RWPE2 (cell line): ENCODE measurements at regions not wholly inside any gene's neighbourhood (a gene's known extent, or its start where the extent isn't known, plus 50 kb on each side); places are given as distances from the start of the nearest gene placed in this dataset.

Source experiments
- ATAC-seq: fragments of 200-7000 bp; cut with Tn5 transposase; 3 replicates; pipeline ENCODE4 v1.9.1; 2021; ENCODE audit warnings: low read depth
- DNase-seq: peaks from one replicate; pipeline ENCODE4 v3.0.0-alpha.2; 2020; ENCODE audit warnings: low spot score
- H3K27ac ChIP-seq: fragments of 450-650 bp; 2 replicates; pipeline ENCODE4 v1.5.1; 2017; ENCODE audit warnings: mild to moderate bottlenecking; ENCODE audit not compliant: poor library complexity, severe bottlenecking
- H3K27me3 ChIP-seq: fragments of 250-450 bp; sonication (Bioruptor Pico); 2 replicates; pipeline ENCODE4 v1.5.1; 2021; ENCODE audit warnings: mild to moderate bottlenecking, moderate library complexity; ENCODE audit not compliant: insufficient read depth, poor library complexity, severe bottlenecking
- H3K36me3 ChIP-seq: fragments of 250-450 bp; sonication (Bioruptor Pico); 2 replicates; pipeline ENCODE4 v1.5.1; 2020; ENCODE audit warnings: low read depth, mild to moderate bottlenecking, moderate library complexity
- H3K4me1 ChIP-seq: fragments of 250-450 bp; sonication (Bioruptor Pico); 2 replicates; pipeline ENCODE4 v1.5.1; 2021; ENCODE audit warnings: mild to moderate bottlenecking, moderate library complexity; ENCODE audit not compliant: insufficient read depth, poor library complexity, severe bottlenecking
- H3K4me3 ChIP-seq: fragments of 250-450 bp; sonication (Bioruptor Pico); 2 replicates; pipeline ENCODE4 v1.5.1; 2021; ENCODE audit warnings: mild to moderate bottlenecking, moderate library complexity; ENCODE audit not compliant: severe bottlenecking
- H3K9me3 ChIP-seq: fragments of 250-450 bp; sonication (Bioruptor Pico); 2 replicates; pipeline ENCODE4 v1.5.1; 2021; ENCODE audit warnings: mild to moderate bottlenecking, moderate library complexity; ENCODE audit not compliant: severe bottlenecking
- TF ChIP-seq, protein P1 (sequence below): fragments of 450-650 bp; IDR thresholded peaks from one replicate; pipeline ENCODE4 v1.5.1; 2017; ENCODE audit warnings: mild to moderate bottlenecking, moderate library complexity; ENCODE audit not compliant: poor library complexity, severe bottlenecking

- Histone ChIP-seq H3K4me1 (no peaks in the 10 kb centered on the region), H3K4me3 (no peak overlapping the region), H3K27me3 (no peaks in the 10 kb centered on the region), H3K27ac (no peak overlapping the region), H3K36me3 (no peaks in the 10 kb centered on the region), H3K9me3 (no peaks in the 10 kb centered on the region)
- no peak for ATAC-seq
- DNase-seq, result no peak
- TF ChIP-seq, protein P1, sequence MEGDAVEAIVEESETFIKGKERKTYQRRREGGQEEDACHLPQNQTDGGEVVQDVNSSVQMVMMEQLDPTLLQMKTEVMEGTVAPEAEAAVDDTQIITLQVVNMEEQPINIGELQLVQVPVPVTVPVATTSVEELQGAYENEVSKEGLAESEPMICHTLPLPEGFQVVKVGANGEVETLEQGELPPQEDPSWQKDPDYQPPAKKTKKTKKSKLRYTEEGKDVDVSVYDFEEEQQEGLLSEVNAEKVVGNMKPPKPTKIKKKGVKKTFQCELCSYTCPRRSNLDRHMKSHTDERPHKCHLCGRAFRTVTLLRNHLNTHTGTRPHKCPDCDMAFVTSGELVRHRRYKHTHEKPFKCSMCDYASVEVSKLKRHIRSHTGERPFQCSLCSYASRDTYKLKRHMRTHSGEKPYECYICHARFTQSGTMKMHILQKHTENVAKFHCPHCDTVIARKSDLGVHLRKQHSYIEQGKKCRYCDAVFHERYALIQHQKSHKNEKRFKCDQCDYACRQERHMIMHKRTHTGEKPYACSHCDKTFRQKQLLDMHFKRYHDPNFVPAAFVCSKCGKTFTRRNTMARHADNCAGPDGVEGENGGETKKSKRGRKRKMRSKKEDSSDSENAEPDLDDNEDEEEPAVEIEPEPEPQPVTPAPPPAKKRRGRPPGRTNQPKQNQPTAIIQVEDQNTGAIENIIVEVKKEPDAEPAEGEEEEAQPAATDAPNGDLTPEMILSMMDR, result no peak
These were observed 151.3 kb upstream of the HSF2 start for GRCh38 chr6:122248001-122248669.

DNA sequence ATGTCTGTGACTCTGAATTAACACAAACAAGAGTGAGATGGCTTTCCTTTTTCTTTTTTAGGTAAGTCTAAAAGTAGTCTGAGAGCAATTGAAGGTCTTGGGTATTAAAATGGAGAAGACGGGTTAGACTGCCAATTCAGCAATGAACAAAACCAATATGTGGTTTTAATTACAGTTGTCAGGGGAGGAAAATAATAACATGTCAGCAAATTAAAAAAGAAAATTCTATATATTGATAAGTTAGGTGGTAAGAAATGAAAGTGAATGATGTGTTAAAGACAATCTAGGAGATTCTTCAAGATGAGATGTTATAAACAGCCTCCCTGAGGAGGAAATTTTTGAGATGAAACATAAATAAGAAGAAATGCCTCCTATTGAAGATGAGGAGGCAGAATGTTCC, 150.6 kb upstream of the HSF2 start:
- Histone ChIP-seq H3K4me3 (no peak overlapping the region), H3K36me3 (no peaks in the 10 kb centered on the region), H3K27ac (no peak overlapping the region), H3K4me1 (no peaks in the 10 kb centered on the region), H3K9me3 (no peaks in the 10 kb centered on the region), H3K27me3 (no peaks in the 10 kb centered on the region)
- DNase-seq, result no peak
- no peak for ATAC-seq
- TF ChIP-seq, protein P1, result no peak

- Histone ChIP-seq H3K27me3 (no peaks in the 10 kb centered on the region), H3K9me3 (no peaks in the 10 kb centered on the region), H3K27ac (no peak overlapping the region), H3K36me3 (no peaks in the 10 kb centered on the region), H3K4me3 (no peak overlapping the region), H3K4me1 (no peaks in the 10 kb centered on the region)
- DNase-seq (no peak), ATAC-seq (no peak)
- TF ChIP-seq, protein P1, result no peak
These were observed 140.6 kb upstream of the HSF2 start for GRCh38 chr6:122258839-122259238.

DNA sequence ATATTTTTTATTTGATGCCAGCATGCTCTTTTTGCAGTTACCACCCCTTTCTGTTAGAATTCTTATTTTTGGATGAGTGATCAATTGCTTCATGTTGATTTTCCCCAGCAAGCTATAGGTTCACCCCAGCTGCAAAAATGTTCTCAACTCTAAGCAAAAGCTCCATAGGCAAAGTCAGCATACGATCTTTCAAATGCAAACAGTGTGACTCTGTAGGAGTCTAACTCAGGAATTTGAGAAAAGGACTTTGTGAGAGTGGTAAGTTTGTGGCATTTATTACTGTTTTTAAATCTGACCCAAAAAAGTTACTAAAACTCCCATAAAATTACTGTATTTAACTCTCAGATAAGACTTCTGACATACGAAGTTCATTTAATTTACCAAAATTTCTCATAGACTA, 134.9 kb upstream of the HSF2 start:
- TF ChIP-seq, protein P1, result no peak
- no peak for ATAC-seq
- H3K4me1 ChIP-seq, result no peaks in the 10 kb centered on the region

GRCh38 chr6:122265755-122266154, 133.7 kb upstream of the HSF2 start:
- Histone ChIP-seq H3K27me3 (no peaks in the 10 kb centered on the region), H3K36me3 (no peaks in the 10 kb centered on the region), H3K9me3 (no peaks in the 10 kb centered on the region), H3K27ac (no peak overlapping the region), H3K4me3 (no peak overlapping the region), H3K4me1 (no peaks in the 10 kb centered on the region)
- DNase-seq, result no peak
- ATAC-seq, result no peak
- TF ChIP-seq, protein P1, result no peak

More for the DNA sequence above, 134.9 kb upstream of the HSF2 start:
- Histone ChIP-seq H3K27ac (no peak overlapping the region), H3K4me3 (no peak overlapping the region), H3K9me3 (no peaks in the 10 kb centered on the region), H3K36me3 (no peaks in the 10 kb centered on the region), H3K27me3 (no peaks in the 10 kb centered on the region)
- no peak for DNase-seq
